ENCODE measurements at regions not wholly inside any gene's neighbourhood (a gene's known extent, or its start where the extent isn't known, plus 50 kb on each side); places are given as distances from the start of the nearest gene placed in this dataset.

DNA sequence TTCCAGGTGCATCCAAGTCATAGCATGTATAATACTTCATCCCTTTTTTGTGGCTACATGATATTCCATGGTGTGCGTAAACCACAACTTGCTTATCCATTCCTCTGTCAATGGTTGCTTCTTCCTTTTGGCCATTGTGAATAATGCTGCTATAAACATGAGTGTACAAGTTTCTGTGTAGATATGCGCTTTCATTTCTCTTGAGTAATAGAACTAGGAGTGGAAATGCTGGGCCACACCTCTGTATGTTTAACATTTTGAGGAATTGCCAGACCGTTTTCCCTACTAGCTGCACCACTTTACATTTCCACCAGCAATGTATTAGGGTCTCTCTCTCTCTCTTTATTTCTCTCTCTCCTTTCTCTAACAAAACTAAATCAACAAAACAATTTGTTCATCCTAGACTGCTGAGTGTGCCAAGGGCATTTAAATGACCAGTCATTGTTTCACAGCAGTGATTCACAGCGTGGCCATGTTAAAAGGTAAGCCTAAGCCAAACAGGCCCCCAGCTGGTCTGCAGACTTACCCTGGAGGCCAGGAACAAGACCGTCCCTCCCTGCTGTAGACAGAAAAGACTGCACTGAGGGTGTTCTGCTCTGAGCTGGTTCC, 53.2 kb upstream of the LYST start:
- Histone ChIP-seq H3K27me3 (replicated peaks; ENCODE audit: insufficient read depth, low read length) (no peaks in the 10 kb centered on the region), H3K27ac (ENCODE audit: low read length) (no peak overlapping the region), H3K4me1 (ENCODE audit: low read length) (peaks cover 36% of the 10 kb centered on the region), H3K4me2 (ENCODE audit: low read depth, low read length) (0 out of 2 replicates have a peak overlapping the region, but pooled peaks have one; percentile 1), H3K4me3 (ENCODE audit: low read length) (no peak overlapping the region), H3K9ac (ENCODE audit: low read length) (no peak overlapping the region), H3K79me2 (ENCODE audit: low read length) (no peaks in the 10 kb centered on the region), H3K36me3 (replicated peaks; ENCODE audit: insufficient read depth, low read length) (no peaks in the 10 kb centered on the region), H3F3A (ENCODE audit: insufficient read depth, low read length) (peaks cover 10% of the 10 kb centered on the region; the same call in 1 of the 2 replicates), H4K20me1 (ENCODE audit: insufficient read depth, low read length) (no peaks in the 10 kb centered on the region), H3K9me3 (replicated peaks; ENCODE audit: insufficient read depth, low read length) (no peaks in the 10 kb centered on the region), H3K9me2 (replicated peaks; ENCODE audit: insufficient read depth, low read length) (no peaks in the 10 kb centered on the region), H2AFZ (ENCODE audit: low read length) (no peak overlapping the region)
- no peak for DNase-seq
- TF ChIP-seq EZH2 (optimal IDR thresholded peaks at IDR 0.05; ENCODE audit: low read depth, low read length) (no peak), EZH2phosphoT487 (IDR thresholded peaks at IDR 0.05; ENCODE audit: low read length) (no peak)
- TF ChIP-seq, protein P1, sequence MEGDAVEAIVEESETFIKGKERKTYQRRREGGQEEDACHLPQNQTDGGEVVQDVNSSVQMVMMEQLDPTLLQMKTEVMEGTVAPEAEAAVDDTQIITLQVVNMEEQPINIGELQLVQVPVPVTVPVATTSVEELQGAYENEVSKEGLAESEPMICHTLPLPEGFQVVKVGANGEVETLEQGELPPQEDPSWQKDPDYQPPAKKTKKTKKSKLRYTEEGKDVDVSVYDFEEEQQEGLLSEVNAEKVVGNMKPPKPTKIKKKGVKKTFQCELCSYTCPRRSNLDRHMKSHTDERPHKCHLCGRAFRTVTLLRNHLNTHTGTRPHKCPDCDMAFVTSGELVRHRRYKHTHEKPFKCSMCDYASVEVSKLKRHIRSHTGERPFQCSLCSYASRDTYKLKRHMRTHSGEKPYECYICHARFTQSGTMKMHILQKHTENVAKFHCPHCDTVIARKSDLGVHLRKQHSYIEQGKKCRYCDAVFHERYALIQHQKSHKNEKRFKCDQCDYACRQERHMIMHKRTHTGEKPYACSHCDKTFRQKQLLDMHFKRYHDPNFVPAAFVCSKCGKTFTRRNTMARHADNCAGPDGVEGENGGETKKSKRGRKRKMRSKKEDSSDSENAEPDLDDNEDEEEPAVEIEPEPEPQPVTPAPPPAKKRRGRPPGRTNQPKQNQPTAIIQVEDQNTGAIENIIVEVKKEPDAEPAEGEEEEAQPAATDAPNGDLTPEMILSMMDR (IDR thresholded peaks at IDR 0.05; ENCODE audit: low read length) = no peak

DNA sequence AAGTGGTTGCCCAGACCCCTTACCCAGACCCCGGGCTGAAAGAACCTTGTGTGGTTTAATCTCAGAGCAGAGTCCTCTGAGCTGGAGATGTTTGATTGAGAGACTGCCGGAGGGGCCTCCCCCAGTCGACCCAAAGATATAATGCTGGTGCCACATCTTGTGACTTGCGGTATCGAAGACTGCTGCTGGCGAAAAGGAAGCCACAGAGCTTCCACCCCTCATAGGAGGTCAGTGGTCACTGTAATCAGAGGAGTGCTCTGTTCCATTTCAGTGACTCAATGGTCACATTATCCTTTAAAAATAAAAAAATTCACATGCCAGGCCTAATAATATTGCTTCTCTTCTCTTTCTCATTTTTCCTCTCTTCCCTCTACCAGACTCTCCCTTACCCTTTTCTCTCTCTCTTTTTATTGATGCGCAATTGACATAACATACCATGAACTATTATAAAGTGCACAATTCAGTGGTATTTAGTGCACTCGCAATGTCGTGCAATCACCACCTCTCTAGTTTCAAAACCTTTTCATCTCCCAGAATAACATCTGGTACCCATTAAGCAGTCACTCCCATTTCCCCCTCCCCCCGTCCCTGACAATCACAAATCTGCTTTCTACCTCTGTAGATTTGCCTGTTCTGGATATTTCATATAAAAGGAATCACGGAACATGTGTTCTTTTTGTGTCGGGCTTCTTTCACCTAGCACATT, 52.6 kb upstream of the LYST start:
- H3K27me3 ChIP-seq (replicated peaks; ENCODE audit: insufficient read depth, low read length) = no peaks in the 10 kb centered on the region
- no peaks in the 10 kb centered on the region for H3K9me2 ChIP-seq (replicated peaks; ENCODE audit: insufficient read depth, low read length)
- no peaks in the 10 kb centered on the region for H3K36me3 ChIP-seq (replicated peaks; ENCODE audit: insufficient read depth, low read length)
- peaks cover 9% of the 10 kb centered on the region; the same call in 1 of the 2 replicates for H3F3A ChIP-seq (ENCODE audit: insufficient read depth, low read length)
- no peak overlapping the region for H3K27ac ChIP-seq (ENCODE audit: low read length)
- peaks cover 33% of the 10 kb centered on the region for H3K4me1 ChIP-seq (ENCODE audit: low read length)
- DNase-seq = peak; percentile 27
- no peak for TF ChIP-seq EZH2phosphoT487 (IDR thresholded peaks at IDR 0.05; ENCODE audit: low read length)
- H4K20me1 ChIP-seq (ENCODE audit: insufficient read depth, low read length) = no peaks in the 10 kb centered on the region
- no peak overlapping the region for H3K4me3 ChIP-seq (ENCODE audit: low read length)
- 0 out of 2 replicates have a peak overlapping the region, but pooled peaks have one; percentile 1 for H3K4me2 ChIP-seq (ENCODE audit: low read depth, low read length)
- no peak overlapping the region for H3K9ac ChIP-seq (ENCODE audit: low read length)
- H2AFZ ChIP-seq (ENCODE audit: low read length) = no peak overlapping the region
- H3K79me2 ChIP-seq (ENCODE audit: low read length) = no peaks in the 10 kb centered on the region
- H3K9me3 ChIP-seq (replicated peaks; ENCODE audit: insufficient read depth, low read length) = no peaks in the 10 kb centered on the region

DNA sequence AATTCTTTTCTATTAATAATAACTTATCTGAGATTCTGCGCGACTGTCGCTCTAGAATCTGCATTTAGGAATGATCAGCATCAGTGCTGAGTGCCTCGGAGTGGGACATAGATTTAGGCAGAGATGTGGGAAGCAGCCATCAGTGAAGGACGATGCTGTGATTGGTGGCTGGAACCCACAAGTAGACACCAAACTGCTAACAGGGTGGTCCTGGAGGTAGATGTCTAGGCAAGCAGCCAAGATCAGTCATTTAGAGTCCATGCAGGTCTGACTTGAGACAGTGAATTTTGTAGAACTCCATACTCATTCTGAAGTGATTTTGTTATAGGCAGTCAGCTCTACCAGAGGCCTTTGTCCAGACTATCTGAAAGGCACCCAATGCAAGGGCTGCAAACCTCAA, 51.8 kb upstream of the LYST start:
- Histone ChIP-seq H3K36me3 (replicated peaks; ENCODE audit: insufficient read depth, low read length) (no peaks in the 10 kb centered on the region), H3K9me3 (replicated peaks; ENCODE audit: insufficient read depth, low read length) (no peaks in the 10 kb centered on the region), H3K4me3 (ENCODE audit: low read length) (no peak overlapping the region), H2AFZ (ENCODE audit: low read length) (no peak overlapping the region), H3K27me3 (replicated peaks; ENCODE audit: insufficient read depth, low read length) (no peaks in the 10 kb centered on the region), H3K79me2 (ENCODE audit: low read length) (no peaks in the 10 kb centered on the region), H3K9me2 (replicated peaks; ENCODE audit: insufficient read depth, low read length) (no peaks in the 10 kb centered on the region), H3K9ac (ENCODE audit: low read length) (no peak overlapping the region), H3K4me1 (ENCODE audit: low read length) (peaks cover 25% of the 10 kb centered on the region), H4K20me1 (ENCODE audit: insufficient read depth, low read length) (no peaks in the 10 kb centered on the region), H3K27ac (ENCODE audit: low read length) (no peak overlapping the region), H3K4me2 (ENCODE audit: low read depth, low read length) (no peak overlapping the region), H3F3A (ENCODE audit: insufficient read depth, low read length) (peaks cover under 1% of the 10 kb centered on the region; the same call in 1 of the 2 replicates)
- no peak for DNase-seq
- no peak for TF ChIP-seq EZH2phosphoT487 (IDR thresholded peaks at IDR 0.05; ENCODE audit: low read length)

DNA sequence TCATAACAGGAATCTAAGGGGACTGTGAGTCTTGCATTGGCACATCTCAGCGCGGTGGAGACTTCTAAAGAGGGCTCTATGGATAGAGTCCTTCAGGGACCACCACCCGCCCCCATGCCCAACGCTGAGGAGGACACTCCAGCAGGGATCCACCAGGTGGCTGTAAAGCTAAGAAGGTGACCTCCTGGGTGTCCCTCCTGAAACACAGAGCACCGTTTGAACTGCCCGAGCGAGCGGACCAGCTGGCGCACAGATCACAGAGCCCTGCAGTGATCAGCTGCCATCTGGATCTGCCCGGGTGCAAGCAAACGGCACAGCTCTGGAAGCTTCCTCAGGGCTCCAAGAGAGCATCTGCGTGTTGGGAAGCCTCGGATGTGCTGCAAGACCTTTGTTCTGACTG, 51.3 kb upstream of the LYST start:
- peaks cover 21% of the 10 kb centered on the region for H3K4me1 ChIP-seq (ENCODE audit: low read length)
- no peaks in the 10 kb centered on the region for H3K27me3 ChIP-seq (replicated peaks; ENCODE audit: insufficient read depth, low read length)
- H3K9ac ChIP-seq (ENCODE audit: low read length) = no peak overlapping the region
- H3K79me2 ChIP-seq (ENCODE audit: low read length) = no peaks in the 10 kb centered on the region
- no peaks in the 10 kb centered on the region for H3F3A ChIP-seq (ENCODE audit: insufficient read depth, low read length)
- H3K27ac ChIP-seq (ENCODE audit: low read length) = no peak overlapping the region
- no peak overlapping the region for H2AFZ ChIP-seq (ENCODE audit: low read length)
- H3K9me3 ChIP-seq (replicated peaks; ENCODE audit: insufficient read depth, low read length) = no peaks in the 10 kb centered on the region
- TF ChIP-seq EZH2phosphoT487 (IDR thresholded peaks at IDR 0.05; ENCODE audit: low read length) (no peak), EZH2 (optimal IDR thresholded peaks at IDR 0.05; ENCODE audit: low read depth, low read length) (no peak)
- TF ChIP-seq, protein P1 (IDR thresholded peaks at IDR 0.05; ENCODE audit: low read length) = no peak
- no peak overlapping the region for H3K4me2 ChIP-seq (ENCODE audit: low read depth, low read length)
- DNase-seq = no peak
- H3K36me3 ChIP-seq (replicated peaks; ENCODE audit: insufficient read depth, low read length) = no peaks in the 10 kb centered on the region
- H3K4me3 ChIP-seq (ENCODE audit: low read length) = no peak overlapping the region
- no peaks in the 10 kb centered on the region for H3K9me2 ChIP-seq (replicated peaks; ENCODE audit: insufficient read depth, low read length)
- H4K20me1 ChIP-seq (ENCODE audit: insufficient read depth, low read length) = no peaks in the 10 kb centered on the region
